H9 (cell line): ENCODE measurements at regions not wholly inside any gene's neighbourhood (a gene's known extent, or its start where the extent isn't known, plus 50 kb on each side); places are given as distances from the start of the nearest gene placed in this dataset.

ENCODE experiments used
- DNase-seq: peaks from one replicate; pipeline ENCODE4 v3.0.0-alpha.2; 2017
- H2AFZ ChIP-seq: one replicate; pipeline ENCODE4 v1.6.1; 2013; ENCODE audit warnings: mild to moderate bottlenecking, low read length, control low read depth, moderate library complexity
- H2AK5ac ChIP-seq: 2 replicates; pipeline ENCODE4 v1.6.1; 2013; ENCODE audit warnings: low read length, control low read depth, mixed read lengths; ENCODE audit not compliant: insufficient read length
- H2BK120ac ChIP-seq: one replicate; pipeline ENCODE4 v1.6.1; 2013; ENCODE audit warnings: low read depth, mild to moderate bottlenecking, low read length, control low read depth, inconsistent platforms; ENCODE audit not compliant: poor library complexity, severe bottlenecking
- H2BK12ac ChIP-seq: 2 replicates; pipeline ENCODE4 v1.6.1; 2013; ENCODE audit warnings: low read length, control low read depth, mixed read lengths, low read depth; ENCODE audit not compliant: insufficient read length
- H2BK15ac ChIP-seq: 2 replicates; pipeline ENCODE4 v1.6.1; 2013; ENCODE audit warnings: low read depth, low read length, control low read depth
- H2BK20ac ChIP-seq: one replicate; pipeline ENCODE4 v1.6.1; 2013; ENCODE audit warnings: low read depth, mild to moderate bottlenecking, low read length, control low read depth, inconsistent platforms; ENCODE audit not compliant: poor library complexity, severe bottlenecking
- H2BK5ac ChIP-seq: 2 replicates; pipeline ENCODE4 v1.6.1; 2013; ENCODE audit warnings: low read length, control low read depth, mixed read lengths; ENCODE audit not compliant: insufficient read length
- H3K14ac ChIP-seq: 2 replicates; pipeline ENCODE4 v1.6.1; 2013; ENCODE audit warnings: low read length, control low read depth; ENCODE audit not compliant: insufficient read depth
- H3K18ac ChIP-seq: 2 replicates; pipeline ENCODE4 v1.6.1; 2013; ENCODE audit warnings: low read depth, mild to moderate bottlenecking, mixed read lengths, low read length, control low read depth; ENCODE audit not compliant: insufficient read length
- H3K23ac ChIP-seq: 2 replicates; pipeline ENCODE4 v1.6.1; 2013; ENCODE audit warnings: low read length, control low read depth, mixed read lengths, low read depth; ENCODE audit not compliant: insufficient read length
- H3K23me2 ChIP-seq: 2 replicates; pipeline ENCODE4 v1.6.1; 2013; ENCODE audit warnings: low read depth, mild to moderate bottlenecking, mixed read lengths, low read length, control low read depth; ENCODE audit not compliant: insufficient read length, poor library complexity, severe bottlenecking
- H3K27ac ChIP-seq: 2 replicates; pipeline ENCODE4 v1.5.1; 2013; ENCODE audit warnings: low read length, control low read depth, mixed read lengths, low read depth; ENCODE audit not compliant: insufficient read length
- H3K27me3 ChIP-seq: 2 replicates; pipeline ENCODE4 v1.6.1; 2013; ENCODE audit warnings: low read length, control low read depth, inconsistent platforms; ENCODE audit not compliant: insufficient read depth
- H3K4ac ChIP-seq: 2 replicates; pipeline ENCODE4 v1.6.1; 2013; ENCODE audit warnings: low read depth, mild to moderate bottlenecking, control low read depth, inconsistent platforms, low read length, moderate library complexity
- H3K4me1 ChIP-seq: 2 replicates; pipeline ENCODE4 v1.6.1; 2013; ENCODE audit warnings: low read length, control low read depth, inconsistent platforms; ENCODE audit not compliant: insufficient read depth
- H3K4me2 ChIP-seq: 2 replicates; pipeline ENCODE4 v1.6.1; 2013; ENCODE audit warnings: low read length, control low read depth, mixed read lengths; ENCODE audit not compliant: insufficient read length, insufficient read depth
- H3K56ac ChIP-seq: 2 replicates; pipeline ENCODE4 v1.6.1; 2013; ENCODE audit warnings: low read depth, mild to moderate bottlenecking, mixed read lengths, low read length, control low read depth; ENCODE audit not compliant: insufficient read length
- H3K79me1 ChIP-seq: 2 replicates; pipeline ENCODE4 v1.6.1; 2013; ENCODE audit warnings: low read depth, mild to moderate bottlenecking, moderate library complexity, low read length, control low read depth, inconsistent platforms; ENCODE audit not compliant: insufficient read depth, poor library complexity, severe bottlenecking
- H3K79me2 ChIP-seq: 2 replicates; pipeline ENCODE4 v1.6.1; 2013; ENCODE audit warnings: low read length, control low read depth, inconsistent platforms; ENCODE audit not compliant: insufficient read depth
- H3K9ac ChIP-seq: 2 replicates; pipeline ENCODE4 v1.6.1; 2013; ENCODE audit warnings: low read length, control low read depth, mixed read lengths; ENCODE audit not compliant: insufficient read length; ENCODE audit errors: extremely low read depth
- H3K9me3 ChIP-seq: one replicate; pipeline ENCODE4 v1.6.1; 2013; ENCODE audit warnings: low read depth, low read length, inconsistent platforms; ENCODE audit not compliant: control insufficient read depth
- H3T11ph ChIP-seq: one replicate; pipeline ENCODE4 v1.6.1; 2013; ENCODE audit warnings: mild to moderate bottlenecking, low read length, control low read depth, inconsistent platforms
- H4K20me1 ChIP-seq: one replicate; pipeline ENCODE4 v1.6.1; 2013; ENCODE audit not compliant: control insufficient read depth, insufficient read length, insufficient read depth
- H4K5ac ChIP-seq: 2 replicates; pipeline ENCODE4 v1.6.1; 2013; ENCODE audit warnings: low read depth, mild to moderate bottlenecking, mixed read lengths, low read length, control low read depth; ENCODE audit not compliant: insufficient read length
- H4K8ac ChIP-seq: replicated peaks from 2 replicates; pipeline ENCODE4 v1.6.1; 2013; ENCODE audit warnings: low read length, control low read depth, mixed read lengths, low read depth; ENCODE audit not compliant: insufficient read length
- H4K91ac ChIP-seq: 2 replicates; pipeline ENCODE4 v1.6.1; 2013; ENCODE audit warnings: low read depth, mild to moderate bottlenecking, moderate library complexity, mixed read lengths, low read length, control low read depth; ENCODE audit not compliant: insufficient read length
- H3K27ac Mint-ChIP-seq, 3 experiments: 2 replicates in 2 of 3; 3 replicates in 1 of 3; pipeline ENCODE4 v1.8.0; 2020 to 2021; ENCODE audit warnings: mixed read lengths in 3 of 3, mild to moderate bottlenecking in 1 of 3, moderate library complexity in 1 of 3
- H3K27me3 Mint-ChIP-seq: 2 replicates; pipeline ENCODE4 v1.8.0; 2021; ENCODE audit warnings: low read depth, mild to moderate bottlenecking, moderate library complexity, mixed read lengths
- H3K36me3 Mint-ChIP-seq, 3 experiments: 2 replicates in 2 of 3; 3 replicates in 1 of 3; pipeline ENCODE4 v1.8.0; 2020 to 2021; ENCODE audit warnings: low read depth in 3 of 3, mixed read lengths in 3 of 3; ENCODE audit not compliant: insufficient read depth in 1 of 3
- H3K4me1 Mint-ChIP-seq, 2 experiments: 2 replicates each; pipeline ENCODE4 v1.8.0; 2020; ENCODE audit warnings: mixed read lengths in 2 of 2
- H3K4me3 Mint-ChIP-seq, 2 experiments: 2 replicates in 1 of 2; 3 replicates in 1 of 2; pipeline ENCODE4 v1.8.0; 2020 to 2021; ENCODE audit warnings: mild to moderate bottlenecking in 2 of 2, mixed read lengths in 2 of 2, moderate library complexity in 1 of 2
- H3K9me3 Mint-ChIP-seq, 2 experiments: 2 replicates in 1 of 2; 3 replicates in 1 of 2; pipeline ENCODE4 v1.8.0; 2020; ENCODE audit warnings: mild to moderate bottlenecking in 2 of 2, mixed read lengths in 2 of 2, moderate library complexity in 1 of 2
- CTCF ChIP-seq: fragments of 200-600 bp; sonication (generic); conservative IDR thresholded peaks from 3 replicates; pipeline ENCODE4 v1.8.0; 2021; ENCODE audit warnings: antibody characterized with exemption, mild to moderate bottlenecking
- WGBS: extraction: QIAGEN DNeasy Blood & Tissue Kit; methylation state at CpG from one replicate; pipeline ENCODE4 v1.1.7; 2013; ENCODE audit warnings: missing lambda C conversion rate, low lambda C conversion rate, mixed read lengths; ENCODE audit not compliant: insufficient read length; ENCODE audit errors: extremely low coverage; 5-methylcytosine and 5-hydroxymethylcytosine counted together

DNA sequence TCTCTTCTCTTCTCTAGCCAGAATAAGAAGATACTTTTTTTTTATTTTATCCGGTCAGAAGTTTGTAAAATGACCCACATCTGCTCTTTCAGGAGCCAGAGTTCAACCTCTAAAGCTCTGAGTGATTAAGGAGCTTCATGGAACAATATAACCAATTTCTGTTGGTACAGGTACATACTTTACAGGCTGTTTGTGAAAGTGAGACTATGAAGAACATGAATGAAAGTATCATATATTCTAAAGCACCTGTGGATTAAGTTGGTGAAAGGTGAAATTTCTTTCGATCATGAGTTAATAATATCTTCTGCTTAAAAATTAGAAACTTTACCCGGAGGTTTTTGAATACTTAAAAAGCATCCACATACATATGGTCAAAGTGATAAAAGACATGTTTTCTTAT lies 65.2 kb downstream of the DMRT2 start:
- Histone ChIP-seq H3K79me2 (no peaks in the 10 kb centered on the region), H3K18ac (no peak overlapping the region), H3K79me1 (no peaks in the 10 kb centered on the region), H3K56ac (no peak overlapping the region), H3K9me3 (no peaks in the 10 kb centered on the region), H3K4me1 (no peaks in the 10 kb centered on the region), H3K23me2 (no peaks in the 10 kb centered on the region), H4K5ac (no peak overlapping the region), H4K20me1 (no peaks in the 10 kb centered on the region), H3T11ph (no peak overlapping the region), H3K14ac (no peak overlapping the region), H2BK120ac (no peak overlapping the region), H3K27me3 (no peaks in the 10 kb centered on the region), H2AFZ (no peak overlapping the region), H3K9ac (no peak overlapping the region), H4K91ac (no peak overlapping the region), H2BK20ac (no peak overlapping the region), H3K23ac (no peak overlapping the region), H2BK15ac (no peak overlapping the region), H4K8ac (no peak overlapping the region), H3K27ac (no peak overlapping the region), H2AK5ac (no peak overlapping the region), H3K4me2 (no peak overlapping the region), H2BK5ac (no peak overlapping the region), H3K4ac (no peak overlapping the region), H2BK12ac (no peak overlapping the region)
- Mint-ChIP-seq H3K36me3 (no peaks in the 10 kb centered on the region), H3K4me1 (peaks cover 2 to 6% of the 10 kb centered on the region in 2 experiments), H3K27ac (no peak overlapping the region), H3K27me3 (peaks cover 5% of the 10 kb centered on the region; the same call in 1 of the 2 replicates), H3K4me3 (no peak overlapping the region), H3K9me3 (peaks cover 0 to 18% of the 10 kb centered on the region in 2 experiments; a peak in 3 of 5 replicates)
- WGBS: no CpG with 5 or more reads among the region's 3 CpGs
- no peak for TF ChIP-seq CTCF
- DNase-seq: no peak
